ENCODE measurements at regions not wholly inside any gene's neighbourhood (a gene's known extent, or its start where the extent isn't known, plus 50 kb on each side); places are given as distances from the start of the nearest gene placed in this dataset.

- Histone ChIP-seq H3K79me2 (ENCODE audit: control insufficient read depth in 1 of 2, insufficient read depth in 2 of 2, low read length in 2 of 2) (no peaks in the 10 kb centered on the region), H3K56ac (replicated peaks; ENCODE audit: insufficient read length, low read depth, low read length) (no peak overlapping the region), H3K27ac (ENCODE audit: low read depth, low read length) (no peak overlapping the region), H3K4me2 (ENCODE audit: insufficient read depth in 1 of 2, low read depth in 2 of 2, low read length in 2 of 2) (no peak overlapping the region), H3K27me3 (replicated peaks in 1 of 4; ENCODE audit: control insufficient read depth in 3 of 4, extremely low read depth in 1 of 4, insufficient read depth in 3 of 4, low read length in 3 of 4) (no peaks in the 10 kb centered on the region), H3K36me3 (ENCODE audit: control insufficient read depth in 2 of 4, insufficient read depth in 4 of 4, low read length in 3 of 4) (no peaks in the 10 kb centered on the region), H3K23me2 (ENCODE audit: low read depth, low read length) (no peaks in the 10 kb centered on the region), H3K9me3 (ENCODE audit: insufficient read depth in 2 of 2, low read depth in 1 of 2, low read length in 1 of 2) (peaks cover 7 to 9% of the 10 kb centered on the region in 2 experiments; a peak in 3 of 4 replicates), H2BK12ac (ENCODE audit: low read depth, low read length) (no peak overlapping the region), H3K14ac (ENCODE audit: insufficient read length) (no peak overlapping the region), H2BK120ac (replicated peaks; ENCODE audit: low read depth, low read length) (no peak overlapping the region), H2BK15ac (ENCODE audit: low read length) (no peak overlapping the region), H4K8ac (ENCODE audit: extremely low read depth, insufficient read depth, low read length) (no peak overlapping the region), H3K23ac (ENCODE audit: insufficient read length) (no peak overlapping the region), H3K18ac (ENCODE audit: extremely low read depth, low read length) (no peak overlapping the region), H4K20me1 (replicated peaks in 1 of 2; ENCODE audit: control insufficient read depth in 1 of 2, insufficient read depth in 2 of 2, low read length in 2 of 2) (no peaks in the 10 kb centered on the region), H4K5ac (ENCODE audit: insufficient read length, low read depth, low read length) (no peak overlapping the region), H4K91ac (replicated peaks; ENCODE audit: insufficient read length, low read length) (no peak overlapping the region), H3K4me3 (ENCODE audit: extremely low read depth in 1 of 4, insufficient read depth in 2 of 4, low read depth in 3 of 4, low read length in 4 of 4) (no peak overlapping the region), H3K79me1 (ENCODE audit: low read depth, low read length) (no peaks in the 10 kb centered on the region), H2AFZ (ENCODE audit: low read length) (no peak overlapping the region), H2BK20ac (ENCODE audit: low read length) (no peak overlapping the region), H2AK5ac (ENCODE audit: low read depth, low read length) (no peak overlapping the region), H3K4me1 (replicated peaks in 1 of 4; ENCODE audit: control insufficient read depth in 3 of 4, insufficient read depth in 4 of 4, low read length in 3 of 4) (no peaks in the 10 kb centered on the region), H2BK5ac (ENCODE audit: low read depth, low read length) (no peak overlapping the region), H3K9ac (replicated peaks in 1 of 4; ENCODE audit: extremely low read depth in 1 of 4, low read depth in 3 of 4, low read length in 3 of 4) (no peak overlapping the region), H3K4ac (replicated peaks; ENCODE audit: insufficient read length, low read depth, low read length) (no peak overlapping the region)
- POLR2A ChIA-PET (ENCODE audit: partially characterized antibody), result no interaction called here
- WGBS, 2 experiments (ENCODE audit: extremely low coverage in 1 of 2, insufficient coverage in 1 of 2, insufficient read length in 1 of 2, insufficient replicate concordance in 2 of 2, low coverage in 1 of 2, low lambda C conversion rate in 2 of 2, missing lambda C conversion rate in 1 of 2), result 97% methylated on average over 6 of the region's 6 CpGs; no CpG with 5 or more reads in 1 of the 2 experiments
- DNase-seq (ENCODE audit: low read depth in 1 of 2, low spot score in 2 of 2), result no peak
- CTCF ChIA-PET (ENCODE audit: partially characterized antibody), result interaction anchor here (1.3 kb wide), 1 partner anchor 285 kb away, joined by 3 read pairs; no protein-coding TSS in a partner anchor
- FAIRE-seq, result no peak
- no peak for TF ChIP-seq SIRT6 (IDR thresholded peaks at IDR 0.05; ENCODE audit: low read length)
- TF ChIP-seq CBX5 (IDR thresholded peaks at IDR 0.05; ENCODE audit: low read depth, low read length), result no peak
These were observed 996.5 kb downstream of the AACS start for GRCh38 chr12:126061777-126062176.
